H1 (cell line): ENCODE measurements at regions not wholly inside any gene's neighbourhood (a gene's known extent, or its start where the extent isn't known, plus 50 kb on each side); places are given as distances from the start of the nearest gene placed in this dataset.
A peak's percentile ranks its signal among the peaks of the same experiment; 100 is the strongest.

Experiments used
- ATF2 ChIP-seq: IDR thresholded peaks from 2 replicates; pipeline ENCODE4 v1.6.1; 2012; ENCODE audit warnings: low read length, inconsistent platforms
- CHD1 ChIP-seq: IDR thresholded peaks from 2 replicates; pipeline ENCODE4 v1.6.1; 2012; ENCODE audit warnings: low read depth, low read length, improper control_type of control experiment
- CREB1 ChIP-seq: IDR thresholded peaks from 2 replicates; pipeline ENCODE4 v1.6.1; 2012; ENCODE audit warnings: inconsistent platforms
- NANOG ChIP-seq: IDR thresholded peaks from 2 replicates; pipeline ENCODE4 v1.6.1; 2011; ENCODE audit warnings: low read length, low read depth, mild to moderate bottlenecking, inconsistent platforms; ENCODE audit not compliant: insufficient read depth, poor library complexity, severe bottlenecking
- SAP30 ChIP-seq: fragments of 300-600 bp; sonication (generic); IDR thresholded peaks from 2 replicates; pipeline ENCODE4 v1.7.1; 2012; ENCODE audit warnings: low read length, moderate library complexity, mild to moderate bottlenecking, inconsistent platforms; ENCODE audit not compliant: insufficient read depth, insufficient replicate concordance
- SUZ12 ChIP-seq: fragments of 200-600 bp; sonication (generic); IDR thresholded peaks from 2 replicates; pipeline ENCODE4 v1.6.1; 2012; ENCODE audit warnings: mild to moderate bottlenecking, inconsistent platforms, low read length, moderate library complexity, mixed read lengths
- TEAD4 ChIP-seq: IDR thresholded peaks from 2 replicates; pipeline ENCODE4 v1.6.1; 2012; ENCODE audit warnings: low read depth, low read length, inconsistent platforms, mixed read lengths
- USF2 ChIP-seq: IDR thresholded peaks from 2 replicates; pipeline ENCODE4 v1.6.1; 2011; ENCODE audit warnings: low read length, improper control_type of control experiment

- peak; percentile 96 for TF ChIP-seq ATF2
- TF ChIP-seq USF2 = peak; percentile 50; the same call in 1 of the 2 replicates
- TF ChIP-seq CREB1 = peak; percentile 77
- TF ChIP-seq CHD1 = no peak
- TF ChIP-seq SUZ12 = no peak
- peak; percentile 82 for TF ChIP-seq TEAD4
- TF ChIP-seq NANOG = peak; percentile 41
- TF ChIP-seq SAP30 = no peak
Observed at GRCh38 chr3:98986073-98986472, 84.6 kb upstream of the DCBLD2 start (continued).
